ENCODE measurements at regions not wholly inside any gene's neighbourhood (a gene's known extent, or its start where the extent isn't known, plus 50 kb on each side); places are given as distances from the start of the nearest gene placed in this dataset.

DNA sequence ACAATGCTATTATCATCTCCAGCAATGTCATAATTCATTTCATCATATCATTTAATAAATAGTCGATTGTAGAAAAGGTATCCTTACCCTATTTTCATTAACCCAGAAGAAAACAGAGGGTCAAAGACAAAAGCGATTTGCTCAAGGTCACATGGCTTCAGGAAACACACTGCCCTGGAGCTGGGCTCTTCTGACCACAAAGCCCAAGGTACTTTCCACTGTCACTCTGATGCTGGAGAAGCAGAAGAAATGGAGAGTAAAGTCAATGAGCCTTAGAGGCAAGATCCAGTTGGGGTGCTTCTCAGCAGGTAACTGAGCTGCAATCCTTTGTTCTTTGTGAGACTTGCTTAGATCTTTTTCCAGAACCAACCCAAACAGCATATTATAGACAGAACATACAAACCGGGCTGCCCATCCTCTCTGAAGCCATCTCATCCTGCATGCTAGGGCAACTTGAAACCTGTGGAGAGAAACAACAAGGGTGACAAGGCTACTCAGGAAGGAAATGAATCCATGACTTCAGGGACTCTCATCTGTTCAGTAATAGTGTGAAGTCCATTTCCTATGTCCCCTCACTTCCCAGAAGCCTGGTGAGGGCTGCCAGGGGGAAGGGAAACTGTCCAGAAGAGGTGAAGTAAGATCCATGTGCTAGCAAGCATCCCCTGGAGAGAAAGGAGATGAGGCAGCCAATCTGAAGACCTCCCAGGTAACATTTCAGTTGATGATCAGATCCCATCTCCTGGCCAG is 148.6 kb upstream of the SVIL start:
- TF ChIP-seq, protein P1, sequence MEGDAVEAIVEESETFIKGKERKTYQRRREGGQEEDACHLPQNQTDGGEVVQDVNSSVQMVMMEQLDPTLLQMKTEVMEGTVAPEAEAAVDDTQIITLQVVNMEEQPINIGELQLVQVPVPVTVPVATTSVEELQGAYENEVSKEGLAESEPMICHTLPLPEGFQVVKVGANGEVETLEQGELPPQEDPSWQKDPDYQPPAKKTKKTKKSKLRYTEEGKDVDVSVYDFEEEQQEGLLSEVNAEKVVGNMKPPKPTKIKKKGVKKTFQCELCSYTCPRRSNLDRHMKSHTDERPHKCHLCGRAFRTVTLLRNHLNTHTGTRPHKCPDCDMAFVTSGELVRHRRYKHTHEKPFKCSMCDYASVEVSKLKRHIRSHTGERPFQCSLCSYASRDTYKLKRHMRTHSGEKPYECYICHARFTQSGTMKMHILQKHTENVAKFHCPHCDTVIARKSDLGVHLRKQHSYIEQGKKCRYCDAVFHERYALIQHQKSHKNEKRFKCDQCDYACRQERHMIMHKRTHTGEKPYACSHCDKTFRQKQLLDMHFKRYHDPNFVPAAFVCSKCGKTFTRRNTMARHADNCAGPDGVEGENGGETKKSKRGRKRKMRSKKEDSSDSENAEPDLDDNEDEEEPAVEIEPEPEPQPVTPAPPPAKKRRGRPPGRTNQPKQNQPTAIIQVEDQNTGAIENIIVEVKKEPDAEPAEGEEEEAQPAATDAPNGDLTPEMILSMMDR (IDR thresholded peaks at IDR 0.05): no peak
- TF ChIP-seq EP300 (IDR thresholded peaks at IDR 0.05; ENCODE audit: low read depth): no peak
